Ishikawa (cell line): ENCODE measurements at regions not wholly inside any gene's neighbourhood (a gene's known extent, or its start where the extent isn't known, plus 50 kb on each side); places are given as distances from the start of the nearest gene placed in this dataset.

Experiments used
- CEBPB ChIP-seq: IDR thresholded peaks from 2 replicates; pipeline ENCODE4 v1.6.1; 2012
- CREB1 ChIP-seq: IDR thresholded peaks from 2 replicates; pipeline ENCODE4 v1.6.1; 2012; ENCODE audit warnings: low read depth
- EGR1 ChIP-seq: IDR thresholded peaks from 2 replicates; pipeline ENCODE4 v1.6.1; 2012
- EP300 ChIP-seq: IDR thresholded peaks from 2 replicates; pipeline ENCODE4 v1.6.1; 2012; ENCODE audit warnings: borderline replicate concordance
- MAX ChIP-seq: IDR thresholded peaks from 2 replicates; pipeline ENCODE4 v1.6.1; 2012
- NFIC ChIP-seq: IDR thresholded peaks from 2 replicates; pipeline ENCODE4 v1.6.1; 2012
- RAD21 ChIP-seq: IDR thresholded peaks from 2 replicates; pipeline ENCODE4 v1.6.1; 2012; ENCODE audit warnings: low read depth
- REST ChIP-seq: IDR thresholded peaks from 2 replicates; pipeline ENCODE4 v1.6.1; 2012; ENCODE audit warnings: low read depth, mild to moderate bottlenecking
- TCF12 ChIP-seq: IDR thresholded peaks from 2 replicates; pipeline ENCODE4 v1.6.1; 2012; ENCODE audit warnings: low read depth
- TEAD4 ChIP-seq: IDR thresholded peaks from 2 replicates; pipeline ENCODE4 v1.6.1; 2012
- USF1 ChIP-seq: IDR thresholded peaks from 2 replicates; pipeline ENCODE4 v1.6.1; 2012
- YY1 ChIP-seq: IDR thresholded peaks from 2 replicates; pipeline ENCODE4 v1.6.1; 2012; ENCODE audit warnings: low read depth
- ZBTB7A ChIP-seq: IDR thresholded peaks from 2 replicates; pipeline ENCODE4 v1.6.1; 2012; ENCODE audit warnings: low read depth

- TF ChIP-seq EGR1, result no peak
- no peak for TF ChIP-seq USF1
- no peak for TF ChIP-seq NFIC
- TF ChIP-seq MAX, result no peak
- no peak for TF ChIP-seq REST
- TF ChIP-seq YY1, result no peak
- no peak for TF ChIP-seq CREB1
- TF ChIP-seq RAD21, result no peak
- no peak for TF ChIP-seq TEAD4
- TF ChIP-seq CEBPB, result no peak
- TF ChIP-seq EP300, result no peak
- TF ChIP-seq ZBTB7A, result no peak
- no peak for TF ChIP-seq TCF12
Observed at GRCh38 chr9:93900436-93900819, 54.7 kb downstream of the BARX1 start.
